Sigmoid colon (tissue), 3 donors: ENCODE measurements at regions not wholly inside any gene's neighbourhood (a gene's known extent, or its start where the extent isn't known, plus 50 kb on each side); places are given as distances from the start of the nearest gene placed in this dataset.

Experiments
- POLR2A ChIP-seq, 2 donors: fragments of 450-650 bp; IDR thresholded peaks; one replicate each; pipeline ENCODE4 v1.6.1; 2016; ENCODE audit warnings: antibody characterized with exemption in 2 of 2, mild to moderate bottlenecking in 2 of 2, moderate library complexity in 2 of 2
- TF ChIP-seq, protein P1 (sequence below), 4 experiments: fragments of 450-650 bp in 3 of 4; fragments of 200-600 bp in 1 of 4; IDR thresholded peaks; one replicate each; pipeline ENCODE4 v1.5.1; 2016 to 2019; ENCODE audit warnings: antibody characterized with exemption in 4 of 4, mild to moderate bottlenecking in 3 of 4, moderate library complexity in 2 of 4

GRCh38 chr3:20245781-20246180, 59.8 kb upstream of the SGO1 start:
- TF ChIP-seq, protein P1, sequence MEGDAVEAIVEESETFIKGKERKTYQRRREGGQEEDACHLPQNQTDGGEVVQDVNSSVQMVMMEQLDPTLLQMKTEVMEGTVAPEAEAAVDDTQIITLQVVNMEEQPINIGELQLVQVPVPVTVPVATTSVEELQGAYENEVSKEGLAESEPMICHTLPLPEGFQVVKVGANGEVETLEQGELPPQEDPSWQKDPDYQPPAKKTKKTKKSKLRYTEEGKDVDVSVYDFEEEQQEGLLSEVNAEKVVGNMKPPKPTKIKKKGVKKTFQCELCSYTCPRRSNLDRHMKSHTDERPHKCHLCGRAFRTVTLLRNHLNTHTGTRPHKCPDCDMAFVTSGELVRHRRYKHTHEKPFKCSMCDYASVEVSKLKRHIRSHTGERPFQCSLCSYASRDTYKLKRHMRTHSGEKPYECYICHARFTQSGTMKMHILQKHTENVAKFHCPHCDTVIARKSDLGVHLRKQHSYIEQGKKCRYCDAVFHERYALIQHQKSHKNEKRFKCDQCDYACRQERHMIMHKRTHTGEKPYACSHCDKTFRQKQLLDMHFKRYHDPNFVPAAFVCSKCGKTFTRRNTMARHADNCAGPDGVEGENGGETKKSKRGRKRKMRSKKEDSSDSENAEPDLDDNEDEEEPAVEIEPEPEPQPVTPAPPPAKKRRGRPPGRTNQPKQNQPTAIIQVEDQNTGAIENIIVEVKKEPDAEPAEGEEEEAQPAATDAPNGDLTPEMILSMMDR (IDR thresholded peaks at IDR 0.05) = no peak
- no peak for TF ChIP-seq POLR2A (IDR thresholded peaks at IDR 0.05)
